Activated naive CD8-positive, alpha-beta T cell (primary cell): ENCODE measurements at regions not wholly inside any gene's neighbourhood (a gene's known extent, or its start where the extent isn't known, plus 50 kb on each side); places are given as distances from the start of the nearest gene placed in this dataset.
"Not testable (repeated sequence)": the region's sequence is repeated elsewhere in the genome, so short reads cannot be mapped to it uniquely, and the experiment has no call there.

Source experiments
- H3K27ac Mint-ChIP-seq: one replicate; pipeline ENCODE4 v1.8.0; 2021; ENCODE audit warnings: mixed read lengths
- H3K27me3 Mint-ChIP-seq: one replicate; pipeline ENCODE4 v1.8.0; 2021; ENCODE audit warnings: mixed read lengths
- H3K36me3 Mint-ChIP-seq: one replicate; pipeline ENCODE4 v1.8.0; 2021; ENCODE audit warnings: mixed read lengths
- H3K4me1 Mint-ChIP-seq: one replicate; pipeline ENCODE4 v1.8.0; 2021; ENCODE audit warnings: low read depth, mixed read lengths
- H3K4me3 Mint-ChIP-seq: one replicate; pipeline ENCODE4 v1.8.0; 2021; ENCODE audit warnings: mild to moderate bottlenecking, mixed read lengths
- H3K9me3 Mint-ChIP-seq: one replicate; pipeline ENCODE4 v1.8.0; 2021; ENCODE audit warnings: low read depth, mixed read lengths

DNA sequence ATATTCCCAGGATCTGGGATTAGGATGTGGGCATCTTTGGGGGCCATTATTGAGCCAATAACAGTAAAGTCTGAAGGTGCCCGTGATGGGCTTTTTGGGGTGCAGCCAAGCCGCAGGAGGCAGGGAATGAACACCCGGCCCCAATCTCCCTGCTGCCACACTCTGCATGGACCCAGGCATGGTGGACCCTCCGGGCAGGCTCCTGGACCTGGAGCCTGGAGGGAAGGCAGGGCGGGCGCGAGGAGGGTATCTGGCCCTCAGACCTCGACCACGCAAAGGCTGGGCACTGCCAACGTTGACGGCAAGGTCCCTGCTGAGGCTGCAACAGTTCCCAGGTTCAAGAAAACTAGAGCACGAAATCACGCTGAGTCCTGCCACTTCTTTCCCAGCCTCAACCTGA is 150.9 kb upstream of the ZNF469 start:
- not testable (repeated sequence) for H3K4me3 Mint-ChIP-seq, H3K27me3 Mint-ChIP-seq, H3K9me3 Mint-ChIP-seq, H3K4me1 Mint-ChIP-seq, H3K36me3 Mint-ChIP-seq, H3K27ac Mint-ChIP-seq

DNA sequence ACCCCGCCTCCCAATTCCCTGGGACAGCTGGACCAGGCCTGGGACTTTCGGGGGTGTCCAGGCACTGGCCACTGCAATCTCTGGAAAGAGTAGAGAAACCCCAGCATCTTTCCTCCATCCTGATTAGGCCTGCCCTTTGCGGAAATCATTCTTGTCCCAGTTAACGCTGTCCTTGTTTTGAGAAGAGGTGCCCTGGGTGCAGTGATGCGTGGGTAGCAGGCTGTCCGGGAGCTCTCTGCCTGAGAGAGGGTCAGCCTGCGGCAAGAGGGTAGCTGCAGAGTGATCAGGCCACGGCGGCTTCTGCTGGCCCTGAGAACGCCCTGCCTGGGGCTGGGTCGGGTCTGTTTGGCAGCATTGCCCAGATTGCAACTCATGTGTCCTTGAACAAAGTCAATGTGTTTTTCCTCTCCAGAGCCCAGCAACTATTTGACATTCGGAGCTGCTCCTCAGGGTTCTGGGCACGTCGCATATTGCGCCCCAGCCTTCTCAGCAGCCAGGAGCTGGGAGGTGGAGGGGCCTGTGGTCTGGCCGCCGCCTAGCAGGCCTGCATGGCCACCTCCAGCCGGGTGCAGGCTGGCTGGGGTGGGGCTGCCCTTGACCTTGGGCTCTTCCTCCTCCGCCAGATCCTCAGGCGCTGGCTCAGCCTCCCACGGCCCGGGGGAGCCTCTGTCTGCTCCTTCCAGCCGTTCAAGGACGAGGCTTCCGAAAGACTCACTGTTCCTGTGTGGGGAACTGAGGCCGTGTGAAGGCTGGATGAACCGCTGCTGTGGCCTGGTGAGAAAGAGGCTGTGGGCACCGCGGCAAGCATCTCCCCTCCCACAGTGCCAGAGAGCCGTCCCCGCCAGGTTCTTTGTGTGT is 150.1 kb upstream of the ZNF469 start:
- not testable (repeated sequence) for H3K27me3 Mint-ChIP-seq, H3K4me1 Mint-ChIP-seq, H3K4me3 Mint-ChIP-seq, H3K9me3 Mint-ChIP-seq, H3K36me3 Mint-ChIP-seq, H3K27ac Mint-ChIP-seq

DNA sequence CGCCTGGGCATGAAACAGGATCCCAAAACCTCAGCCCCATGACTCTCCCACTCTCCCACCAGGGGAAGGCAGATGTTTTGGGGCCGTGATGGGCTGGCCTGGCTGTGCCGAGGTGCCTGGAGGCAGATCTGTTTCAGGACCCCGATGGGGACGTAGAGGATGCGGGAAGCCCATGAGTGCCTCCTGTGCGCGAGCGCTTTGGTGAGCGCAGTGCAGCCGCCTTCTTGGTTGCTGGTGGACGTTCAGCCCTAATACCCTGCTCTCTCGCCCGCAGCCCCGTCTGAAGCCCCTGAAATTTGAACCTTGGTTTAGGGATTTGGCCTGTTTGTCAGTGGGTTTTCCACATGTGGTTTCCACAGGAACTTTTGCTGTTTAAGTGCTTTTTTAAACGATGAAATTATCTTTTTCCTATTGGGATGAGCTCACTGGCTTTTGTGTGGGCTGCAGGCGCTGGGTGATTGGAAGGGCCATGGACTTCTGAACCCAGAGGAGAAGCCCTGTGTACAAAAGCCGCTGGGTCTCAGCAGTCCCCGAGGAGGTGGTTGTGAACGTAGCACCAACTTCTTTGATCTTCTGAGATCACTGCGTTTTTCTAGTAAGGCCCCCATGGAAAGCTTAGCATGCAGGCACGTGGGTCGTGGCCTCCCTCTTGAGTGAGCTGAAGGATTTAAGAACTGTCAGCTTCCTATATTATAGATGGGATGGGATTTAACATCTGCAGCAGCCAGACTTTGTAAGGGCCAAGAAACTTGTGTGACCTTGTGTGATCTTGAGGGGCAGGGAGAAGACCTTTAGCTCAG is 148.9 kb upstream of the ZNF469 start:
- not testable (repeated sequence) for H3K27me3 Mint-ChIP-seq, H3K9me3 Mint-ChIP-seq, H3K27ac Mint-ChIP-seq, H3K36me3 Mint-ChIP-seq, H3K4me3 Mint-ChIP-seq, H3K4me1 Mint-ChIP-seq

DNA sequence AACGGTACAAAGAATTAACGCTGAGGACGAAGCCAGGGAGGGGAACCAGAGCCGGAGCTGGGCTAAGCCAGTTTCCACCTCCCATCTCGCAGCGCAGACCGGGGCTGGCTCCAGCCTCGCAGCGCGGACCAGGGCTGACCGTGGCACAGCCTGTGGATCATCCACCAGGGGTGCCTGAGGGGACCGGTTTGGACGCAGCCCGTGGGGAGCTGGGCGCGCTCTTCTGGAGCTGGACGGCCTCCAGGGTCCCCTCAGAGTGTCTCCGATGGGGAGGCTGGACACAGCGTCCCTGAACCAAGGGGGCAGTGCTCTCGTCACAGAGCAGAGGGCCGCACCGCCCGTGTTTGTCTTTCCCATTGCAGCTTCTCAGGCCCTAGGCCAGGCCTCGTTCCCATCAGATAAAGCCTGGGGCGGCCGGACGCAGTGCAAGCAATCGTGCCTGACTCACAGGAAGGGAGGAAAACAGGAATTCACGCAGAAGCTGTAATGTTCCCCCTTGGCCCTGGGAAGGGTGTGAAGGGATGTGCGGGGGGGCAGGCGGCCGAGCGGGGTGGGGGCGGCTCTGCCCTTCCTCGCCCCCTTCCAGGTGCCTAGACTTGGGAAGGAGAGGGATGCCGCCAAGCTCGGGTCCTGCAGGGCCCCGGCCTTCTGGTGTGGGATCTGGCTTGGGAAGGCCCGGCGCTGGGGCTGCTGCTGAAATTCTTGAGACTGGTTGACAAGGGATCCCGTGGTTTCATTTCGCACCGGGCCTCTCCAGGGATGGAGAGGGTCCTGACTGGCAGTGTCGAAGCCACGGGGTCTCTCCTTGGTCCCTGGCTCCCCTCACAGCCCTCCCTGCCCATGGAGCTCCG is 148.1 kb upstream of the ZNF469 start:
- H3K4me3 Mint-ChIP-seq, H3K9me3 Mint-ChIP-seq, H3K27ac Mint-ChIP-seq, H3K36me3 Mint-ChIP-seq, H3K4me1 Mint-ChIP-seq: not testable (repeated sequence)
- peaks cover 11% of the 10 kb centered on the region for H3K27me3 Mint-ChIP-seq

DNA sequence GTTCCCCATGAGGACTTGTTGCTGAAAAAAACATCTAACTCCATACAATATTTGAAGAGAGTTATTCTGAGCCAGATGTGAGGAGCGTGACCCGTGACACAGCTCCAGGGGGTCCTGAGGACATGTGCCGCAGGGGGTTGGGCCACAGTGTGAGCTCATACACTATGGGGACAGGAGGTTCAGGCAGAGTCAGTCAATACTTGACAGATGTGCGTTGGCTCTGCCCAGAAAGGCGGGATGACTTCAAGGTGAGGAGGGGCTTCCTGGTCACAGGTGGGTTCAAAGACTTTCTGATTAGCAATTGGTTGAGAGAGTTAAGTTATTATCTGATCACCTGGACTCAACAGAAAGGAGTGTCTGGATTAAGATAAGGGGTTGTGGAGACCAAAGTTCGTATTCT is 147.1 kb upstream of the ZNF469 start:
- not testable (repeated sequence) for H3K9me3 Mint-ChIP-seq, H3K4me3 Mint-ChIP-seq, H3K27ac Mint-ChIP-seq, H3K4me1 Mint-ChIP-seq, H3K36me3 Mint-ChIP-seq
- peaks cover 11% of the 10 kb centered on the region for H3K27me3 Mint-ChIP-seq

DNA sequence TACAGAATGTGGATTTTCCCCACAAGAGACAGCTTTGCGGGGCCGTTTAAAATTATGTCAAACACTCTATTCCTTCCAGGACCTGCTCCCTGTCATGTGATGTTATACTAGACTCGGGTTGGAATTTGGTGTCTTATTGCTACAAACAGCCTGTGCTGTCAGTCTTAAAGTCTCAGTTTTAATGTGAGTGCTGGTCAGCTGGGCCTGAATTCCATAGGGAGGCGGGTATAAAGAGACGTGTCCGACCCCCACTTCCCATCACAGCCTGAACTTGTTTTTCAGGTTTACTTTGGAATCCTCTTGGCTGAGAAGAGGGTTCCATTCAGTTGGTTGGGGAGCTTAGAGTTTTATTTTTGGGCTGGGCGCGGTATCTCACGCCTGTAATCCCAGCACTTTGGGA is 146.5 kb upstream of the ZNF469 start:
- not testable (repeated sequence) for H3K9me3 Mint-ChIP-seq, H3K27ac Mint-ChIP-seq, H3K4me3 Mint-ChIP-seq, H3K4me1 Mint-ChIP-seq, H3K36me3 Mint-ChIP-seq
- H3K27me3 Mint-ChIP-seq, result peaks cover 11% of the 10 kb centered on the region

DNA sequence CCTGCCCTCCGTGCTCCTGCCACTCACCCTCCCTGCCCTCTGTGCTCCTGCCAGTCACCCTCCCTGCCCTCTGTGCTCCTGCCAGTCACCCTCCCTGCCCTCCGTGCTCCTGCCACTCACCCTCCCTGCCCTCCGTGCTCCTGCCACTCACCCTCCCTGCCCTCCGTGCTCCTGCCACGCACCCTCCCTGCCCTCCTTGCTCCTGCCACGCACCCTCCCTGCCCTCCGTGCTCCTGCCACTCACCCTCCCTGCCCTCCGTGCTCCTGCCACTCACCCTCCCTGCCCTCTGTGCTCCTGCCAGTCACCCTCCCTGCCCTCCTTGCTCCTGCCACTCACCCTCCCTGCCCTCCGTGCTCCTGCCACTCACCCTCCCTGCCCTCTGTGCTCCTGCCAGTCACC is 145.4 kb upstream of the ZNF469 start:
- peaks cover 11% of the 10 kb centered on the region for H3K27me3 Mint-ChIP-seq
- not testable (repeated sequence) for H3K9me3 Mint-ChIP-seq, H3K4me1 Mint-ChIP-seq, H3K27ac Mint-ChIP-seq, H3K4me3 Mint-ChIP-seq, H3K36me3 Mint-ChIP-seq

DNA sequence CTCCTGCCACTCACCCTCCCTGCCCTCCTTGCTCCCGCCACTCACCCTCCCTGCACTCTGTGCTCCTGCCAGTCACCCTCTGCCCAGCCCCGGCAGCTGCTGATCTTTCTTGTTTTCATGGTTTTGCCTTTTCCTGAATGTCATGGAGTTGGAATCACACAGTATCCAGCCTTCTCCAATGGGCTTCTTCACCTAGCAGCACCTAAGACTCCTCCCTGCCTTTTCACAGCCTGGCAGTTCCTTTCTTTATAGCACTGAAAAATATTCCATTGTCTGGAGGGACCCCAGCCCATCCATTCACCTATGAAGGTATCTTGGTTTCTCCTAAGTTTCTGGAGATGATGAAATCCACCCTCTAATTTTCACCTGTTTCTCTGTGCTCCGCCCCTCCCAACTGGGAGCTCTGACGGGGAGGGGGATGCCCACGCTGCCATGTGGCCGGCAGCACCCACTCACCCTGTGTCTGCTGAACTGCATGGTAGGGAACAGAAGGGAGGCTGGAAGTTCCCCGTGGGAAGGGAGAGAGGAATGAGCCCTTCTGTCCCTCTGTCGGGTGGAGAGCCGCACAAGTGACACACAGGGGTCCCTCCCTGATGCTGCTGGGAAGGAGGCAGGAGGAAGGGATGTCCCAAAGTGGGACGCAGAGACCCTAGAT is 144.9 kb upstream of the ZNF469 start:
- not testable (repeated sequence) for H3K27ac Mint-ChIP-seq, H3K9me3 Mint-ChIP-seq, H3K36me3 Mint-ChIP-seq, H3K4me1 Mint-ChIP-seq, H3K4me3 Mint-ChIP-seq
- H3K27me3 Mint-ChIP-seq, result peaks cover 11% of the 10 kb centered on the region

DNA sequence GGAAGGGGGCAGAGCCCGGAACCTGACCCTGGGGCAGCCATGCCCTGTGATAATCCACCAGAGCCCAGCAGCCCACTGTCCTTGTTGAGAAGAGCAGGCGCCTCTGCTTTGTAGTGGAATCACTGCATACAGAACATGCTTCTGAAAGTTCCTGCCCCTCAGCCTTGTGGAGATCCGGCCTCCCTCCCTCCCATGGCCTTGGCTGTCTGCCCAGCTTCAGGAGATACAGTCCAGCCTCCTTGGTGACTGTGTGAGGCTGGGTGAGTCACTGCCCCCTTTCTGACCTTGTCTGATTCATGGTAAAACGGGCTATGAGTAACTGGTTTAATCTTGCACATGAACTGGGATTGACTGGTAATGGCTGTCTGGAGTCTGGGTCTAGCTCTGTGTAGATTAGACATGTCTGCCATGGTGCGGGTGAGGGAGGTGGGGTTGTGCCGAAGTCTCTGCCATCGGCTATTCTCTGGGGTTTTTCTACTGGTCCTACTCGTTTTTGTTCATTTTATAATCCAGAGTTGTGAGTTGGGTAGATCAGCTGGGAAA is 144.0 kb upstream of the ZNF469 start:
- H3K36me3 Mint-ChIP-seq, H3K27ac Mint-ChIP-seq, H3K9me3 Mint-ChIP-seq, H3K4me3 Mint-ChIP-seq, H3K4me1 Mint-ChIP-seq: not testable (repeated sequence)
- peaks cover 11% of the 10 kb centered on the region for H3K27me3 Mint-ChIP-seq

DNA sequence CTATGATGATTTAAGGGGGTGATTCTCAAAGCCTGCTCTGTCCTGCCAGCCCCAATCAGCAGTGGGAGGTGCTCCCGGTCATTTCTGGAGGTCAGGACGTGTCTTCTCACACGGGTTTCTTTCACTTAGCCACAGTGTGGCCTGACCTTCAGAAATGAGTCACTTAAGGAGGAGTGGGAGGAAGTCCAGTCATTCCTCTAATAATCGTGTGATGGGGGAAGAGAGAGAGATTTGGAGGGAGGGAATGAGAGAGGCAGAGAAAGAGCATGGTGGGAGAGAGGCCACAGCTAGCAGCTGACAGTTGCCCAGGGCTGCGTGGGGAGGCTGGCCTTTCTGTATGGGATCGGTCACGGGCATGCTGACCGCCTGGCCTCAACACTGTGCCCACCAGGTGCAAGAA is 142.6 kb upstream of the ZNF469 start:
- not testable (repeated sequence) for H3K27me3 Mint-ChIP-seq, H3K4me3 Mint-ChIP-seq, H3K4me1 Mint-ChIP-seq

DNA sequence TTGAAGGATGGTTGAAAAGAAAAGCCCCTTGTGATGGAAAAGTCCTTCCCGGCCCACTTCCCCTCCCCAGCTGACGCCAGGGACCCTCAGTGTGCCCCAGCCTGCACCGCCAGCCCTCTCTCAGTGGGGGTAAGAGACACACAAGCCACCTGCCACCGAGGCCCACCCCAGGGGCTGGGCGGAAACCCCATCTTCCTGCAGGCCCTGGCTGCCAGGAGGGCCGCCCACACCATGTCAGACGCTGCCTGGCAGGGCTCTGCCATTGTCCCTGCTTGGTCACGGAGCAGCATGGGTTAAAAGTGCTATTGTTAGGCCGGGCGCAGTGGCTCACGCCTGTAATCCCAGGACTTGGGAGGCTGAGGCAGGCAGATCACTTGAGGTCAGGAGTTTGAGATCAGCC is 142.0 kb upstream of the ZNF469 start:
- H3K27me3 Mint-ChIP-seq, H3K9me3 Mint-ChIP-seq, H3K4me3 Mint-ChIP-seq, H3K4me1 Mint-ChIP-seq, H3K36me3 Mint-ChIP-seq, H3K27ac Mint-ChIP-seq: not testable (repeated sequence)

More for the DNA sequence above, 142.6 kb upstream of the ZNF469 start:
- not testable (repeated sequence) for H3K9me3 Mint-ChIP-seq, H3K27ac Mint-ChIP-seq, H3K36me3 Mint-ChIP-seq

DNA sequence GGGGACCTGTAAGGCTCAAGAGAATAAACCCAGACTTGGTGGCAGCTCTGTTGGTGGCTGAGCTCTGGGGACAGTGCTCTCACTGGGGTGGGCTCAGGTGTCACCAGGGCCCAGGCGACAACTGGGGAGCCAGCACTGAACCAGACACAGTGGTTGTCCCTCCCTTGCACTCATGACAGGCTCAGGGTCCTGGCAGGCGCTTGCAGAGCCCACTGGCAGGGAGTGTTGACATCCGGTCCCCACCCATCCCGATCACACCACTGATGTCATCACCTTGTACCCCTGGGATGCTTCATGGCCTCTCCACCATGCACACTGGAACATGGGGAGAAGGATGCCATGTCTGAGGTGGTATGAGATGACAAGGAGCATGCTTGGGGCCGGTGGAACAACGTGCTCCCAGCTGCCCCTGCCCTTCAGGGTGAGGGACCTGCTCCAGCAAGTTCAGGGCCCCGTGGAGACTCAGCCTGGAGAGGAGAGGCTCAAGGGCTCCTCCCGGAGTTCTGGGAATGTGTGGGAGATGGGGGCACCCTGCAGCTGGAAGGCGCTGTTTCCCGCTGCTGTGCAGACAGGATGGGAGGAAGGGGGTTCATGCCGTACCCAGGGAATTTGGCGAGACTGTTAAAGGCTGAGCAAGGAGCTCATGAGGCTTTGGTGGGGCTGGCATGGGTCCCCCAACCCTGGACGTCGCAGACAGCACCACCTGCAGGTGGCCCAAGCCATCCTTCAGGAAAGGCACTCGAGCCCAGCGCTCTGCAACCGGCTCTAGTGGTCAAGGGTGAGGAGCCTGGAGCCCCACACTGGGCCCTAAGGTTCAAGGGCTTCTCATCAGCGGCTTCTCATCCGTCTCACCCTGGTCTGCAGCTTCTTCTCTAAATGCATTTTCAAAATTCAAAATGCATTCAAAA is 141.1 kb upstream of the ZNF469 start:
- H3K4me1 Mint-ChIP-seq, H3K9me3 Mint-ChIP-seq, H3K4me3 Mint-ChIP-seq, H3K27ac Mint-ChIP-seq, H3K36me3 Mint-ChIP-seq, H3K27me3 Mint-ChIP-seq: not testable (repeated sequence)

DNA sequence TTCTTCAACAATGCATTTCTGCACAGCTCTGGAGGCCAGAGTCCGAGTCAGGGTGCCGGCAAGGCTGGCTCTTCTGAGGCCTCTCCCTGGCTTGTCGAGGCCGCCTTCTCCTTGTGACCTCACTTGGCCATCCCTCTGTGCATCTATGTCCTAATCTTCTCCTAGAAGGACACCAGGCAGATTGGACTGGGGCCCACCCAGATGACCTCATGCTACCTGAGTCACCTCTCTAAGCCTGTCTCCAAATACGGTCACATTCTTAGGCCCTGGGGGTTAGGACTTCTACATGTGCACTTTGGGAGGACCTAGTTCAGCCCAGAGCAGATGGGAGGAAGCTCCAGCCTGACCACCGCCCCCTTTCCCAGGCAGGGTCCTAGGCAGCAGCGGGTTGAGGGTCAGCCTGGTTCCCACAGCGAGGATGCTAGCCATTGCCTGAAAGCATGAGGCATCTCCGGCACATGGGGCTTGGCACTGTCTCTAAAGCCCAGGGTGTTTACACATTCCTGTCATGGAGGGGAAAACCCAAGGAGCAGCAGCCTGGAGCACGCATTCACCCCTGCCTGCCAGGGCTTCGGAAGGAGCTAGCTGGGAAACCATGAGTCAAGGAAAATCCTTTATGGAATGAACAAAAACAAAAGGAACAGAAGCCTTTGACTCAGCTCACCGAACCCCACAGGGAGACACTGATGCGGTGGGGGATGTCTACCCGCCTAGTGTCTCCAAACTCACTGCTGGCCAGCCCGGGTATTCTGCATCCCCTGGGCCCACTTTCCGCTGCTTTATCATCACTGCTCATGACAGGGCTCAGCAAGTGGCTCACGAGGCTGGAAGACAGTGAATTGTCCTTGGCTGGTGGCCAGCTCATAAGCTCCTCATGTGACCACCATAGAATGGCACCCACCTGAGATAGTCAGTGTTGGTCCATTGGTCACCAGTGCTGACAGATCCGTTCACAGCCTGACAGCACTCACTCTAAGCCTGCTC is 140.2 kb upstream of the ZNF469 start:
- not testable (repeated sequence) for H3K36me3 Mint-ChIP-seq, H3K27me3 Mint-ChIP-seq, H3K27ac Mint-ChIP-seq, H3K4me3 Mint-ChIP-seq, H3K9me3 Mint-ChIP-seq, H3K4me1 Mint-ChIP-seq
